HepG2 (cell line): ENCODE measurements at regions not wholly inside any gene's neighbourhood (a gene's known extent, or its start where the extent isn't known, plus 50 kb on each side); places are given as distances from the start of the nearest gene placed in this dataset.

Experiments used
- ATAC-seq: fragments of 200-7000 bp; cut with Tn5 transposase; 3 replicates; pipeline ENCODE4 v1.9.1; 2020; ENCODE audit warnings: mild to moderate bottlenecking, moderate library complexity
- BruUV-seq: library from RNA; stranded (reverse); fragments of 400-500 nt; replicated peaks from 2 replicates; lab custom pipeline; 2021; lab: Mats Ljungman, UMichigan
- CTCF ChIA-PET: fragments of 300-600 bp; formaldehyde crosslinking; extraction: SDS; loops from one replicate; lab custom pipeline; 2021; ENCODE audit warnings: low total read pairs, inconsistent platforms, low intra/inter-chr PET ratio; lab: Yijun Ruan, JAX
- POLR2A ChIA-PET: fragments of 350-600 bp; sonication (Branson Sonifier 250); formaldehyde crosslinking; loops from one replicate; lab custom pipeline; 2020; ENCODE audit warnings: antibody characterized with exemption, inconsistent platforms; lab: Yijun Ruan, JAX
- DNase-seq: peaks from one replicate; pipeline ENCODE4 v3.0.0-alpha.2; 2015; ENCODE audit warnings: low spot score
- FAIRE-seq: peaks from 3 replicates; lab custom pipeline; 2011; peaks lifted over from hg19 to GRCh38; lab: Jason Lieb, UNC
- H2AFZ ChIP-seq: one replicate; pipeline ENCODE4 v1.6.1; 2011; ENCODE audit warnings: low read length, inconsistent platforms
- H3K27ac ChIP-seq: fragments of 300-600 bp; 3 replicates; pipeline ENCODE4 v1.8.0; 2011; ENCODE audit warnings: mixed run types, mild to moderate bottlenecking, mixed read lengths, low read length, inconsistent platforms; ENCODE audit not compliant: insufficient read depth; ENCODE audit errors: extremely low read length
- H3K27me3 ChIP-seq, 2 experiments: fragments of 200-600 bp in 1 of 2; 2 replicates in 1 of 2; 3 replicates in 1 of 2; pipeline versions ENCODE4 v1.6.0 to v1.8.0; 2011; ENCODE audit warnings: low read length in 2 of 2, mild to moderate bottlenecking in 2 of 2, moderate library complexity in 2 of 2, inconsistent platforms in 1 of 2; ENCODE audit not compliant: insufficient read depth in 2 of 2, control insufficient read depth in 1 of 2
- H3K36me3 ChIP-seq, 2 experiments: fragments of 200-600 bp in 1 of 2; replicated peaks in 1 of 2; 2 replicates in 1 of 2; 3 replicates in 1 of 2; pipeline versions ENCODE4 v1.5.1 to v1.8.0; 2011; ENCODE audit warnings: low read length in 2 of 2, inconsistent platforms in 1 of 2; ENCODE audit not compliant: insufficient read depth in 2 of 2, control insufficient read depth in 1 of 2
- H3K4me1 ChIP-seq: 2 replicates; pipeline ENCODE4 v1.5.1; 2012; ENCODE audit warnings: low read length, inconsistent platforms; ENCODE audit not compliant: insufficient read depth
- H3K4me2 ChIP-seq: 2 replicates; pipeline ENCODE4 v1.6.0; 2011; ENCODE audit warnings: low read depth, low read length, inconsistent platforms
- H3K4me3 ChIP-seq, 3 experiments: fragments of 200-600 bp in 1 of 3; sonication (generic), shearing (Covaris generic) in 1 of 3; replicated peaks in 1 of 3; 2 replicates each; pipeline ENCODE4 v1.5.1; 2011 to 2016; ENCODE audit warnings: low read length in 3 of 3, inconsistent platforms in 2 of 3, low read depth in 2 of 3, mild to moderate bottlenecking in 2 of 3, control low read depth in 1 of 3, mixed read lengths in 1 of 3; ENCODE audit not compliant: insufficient read depth in 1 of 3
- H3K79me2 ChIP-seq: one replicate; pipeline ENCODE4 v1.6.1; 2011; ENCODE audit warnings: low read length, inconsistent platforms; ENCODE audit not compliant: insufficient read depth
- H3K9ac ChIP-seq: 2 replicates; pipeline ENCODE4 v1.6.0; 2011; ENCODE audit warnings: mild to moderate bottlenecking, low read depth, low read length, inconsistent platforms; ENCODE audit not compliant: insufficient read depth
- H3K9me3 ChIP-seq: 2 replicates; pipeline ENCODE4 v1.5.1; 2012; ENCODE audit warnings: mild to moderate bottlenecking, low read length
- H4K20me1 ChIP-seq: 2 replicates; pipeline ENCODE4 v1.6.0; 2011; ENCODE audit warnings: inconsistent platforms, mild to moderate bottlenecking, low read length, moderate library complexity; ENCODE audit not compliant: insufficient read depth
- ELF3 ChIP-seq: IDR thresholded peaks from 2 replicates; pipeline ENCODE4 v1.6.1; 2016; ENCODE audit warnings: missing genetic modification reagents, missing compliant biosample characterization
- KDM3A ChIP-seq: IDR thresholded peaks from 2 replicates; pipeline ENCODE4 v1.6.1; 2018; ENCODE audit warnings: low read depth, missing compliant biosample characterization
- NAIF1 ChIP-seq: sonication (generic); formaldehyde crosslinking; IDR thresholded peaks from 2 replicates; pipeline ENCODE4 v1.5.0; 2020; ENCODE audit warnings: mild to moderate bottlenecking, missing genetic modification reagents, borderline replicate concordance
- RBM39 ChIP-seq: fragments of 200-400 bp; formaldehyde crosslinking; IDR thresholded peaks from one replicate; pipeline ENCODE4 v1.6.1; 2018; ENCODE audit warnings: antibody characterized with exemption, mild to moderate bottlenecking, low read depth, low read length; ENCODE audit not compliant: poor library complexity, severe bottlenecking
- SNRNP70 ChIP-seq: fragments of 200-400 bp; formaldehyde crosslinking; IDR thresholded peaks from 2 replicates; pipeline ENCODE4 v1.6.1; 2017; ENCODE audit warnings: mild to moderate bottlenecking, low read depth, low read length, moderate library complexity
- SSRP1 ChIP-seq: IDR thresholded peaks from 2 replicates; pipeline ENCODE4 v1.6.1; 2016; ENCODE audit warnings: control low read depth
- ZFY ChIP-seq: sonication (generic); formaldehyde crosslinking; IDR thresholded peaks from 2 replicates; pipeline ENCODE4 v1.4.0; 2020; ENCODE audit warnings: missing genetic modification reagents
- ZMAT3 ChIP-seq: sonication (generic); formaldehyde crosslinking; conservative IDR thresholded peaks from 2 replicates; pipeline ENCODE4 v1.7.0; 2021; ENCODE audit warnings: missing genetic modification reagents
- ZMYM3 ChIP-seq: sonication (generic); formaldehyde crosslinking; IDR thresholded peaks from 2 replicates; pipeline ENCODE4 v1.5.1; 2020; ENCODE audit warnings: mild to moderate bottlenecking, missing genetic modification reagents
- ZNF337 ChIP-seq: sonication (generic); formaldehyde crosslinking; IDR thresholded peaks from 2 replicates; pipeline ENCODE4 v1.5.1; 2020; ENCODE audit warnings: missing genetic modification reagents, low read depth, mild to moderate bottlenecking, borderline replicate concordance
- ZSCAN30 ChIP-seq: sonication (generic); formaldehyde crosslinking; IDR thresholded peaks from 2 replicates; pipeline ENCODE4 v1.5.0; 2020; ENCODE audit warnings: mild to moderate bottlenecking, missing genetic modification reagents
- in situ Hi-C: cut with HindIII; loops from 2 replicates; pipeline ENCODE4 v1.10.0; 2017; ENCODE audit warnings: low pct_unique_long_range_greater_than_20kb; ENCODE audit not compliant: extremely low pct_ligation_motif_present
- intact Hi-C: fragments of 100-400 bp; cut with micrococcal nuclease; formaldehyde crosslinking; loops from one replicate; pipeline ENCODE4 v1.10.0; 2022; ENCODE audit not compliant: unreplicated experiment
- TF ChIP-seq, protein P1 (sequence below): sonication (generic); formaldehyde crosslinking; conservative IDR thresholded peaks from 2 replicates; pipeline ENCODE4 v1.4.0; 2020; ENCODE audit warnings: mild to moderate bottlenecking, missing genetic modification reagents, moderate library complexity
- TF ChIP-seq, protein P2 (sequence below): sonication (generic); formaldehyde crosslinking; conservative IDR thresholded peaks from 2 replicates; pipeline ENCODE4 v1.4.0; 2020; ENCODE audit warnings: missing genetic modification reagents
- TF ChIP-seq, protein P3 (sequence below): sonication (generic); formaldehyde crosslinking; IDR thresholded peaks from 2 replicates; pipeline ENCODE4 v1.5.0; 2020; ENCODE audit warnings: missing genetic modification reagents
- TF ChIP-seq, protein P4 (sequence below): sonication (generic); formaldehyde crosslinking; IDR thresholded peaks from 2 replicates; pipeline ENCODE4 v1.4.0; 2020; ENCODE audit warnings: missing genetic modification reagents, mild to moderate bottlenecking, borderline replicate concordance

DNA sequence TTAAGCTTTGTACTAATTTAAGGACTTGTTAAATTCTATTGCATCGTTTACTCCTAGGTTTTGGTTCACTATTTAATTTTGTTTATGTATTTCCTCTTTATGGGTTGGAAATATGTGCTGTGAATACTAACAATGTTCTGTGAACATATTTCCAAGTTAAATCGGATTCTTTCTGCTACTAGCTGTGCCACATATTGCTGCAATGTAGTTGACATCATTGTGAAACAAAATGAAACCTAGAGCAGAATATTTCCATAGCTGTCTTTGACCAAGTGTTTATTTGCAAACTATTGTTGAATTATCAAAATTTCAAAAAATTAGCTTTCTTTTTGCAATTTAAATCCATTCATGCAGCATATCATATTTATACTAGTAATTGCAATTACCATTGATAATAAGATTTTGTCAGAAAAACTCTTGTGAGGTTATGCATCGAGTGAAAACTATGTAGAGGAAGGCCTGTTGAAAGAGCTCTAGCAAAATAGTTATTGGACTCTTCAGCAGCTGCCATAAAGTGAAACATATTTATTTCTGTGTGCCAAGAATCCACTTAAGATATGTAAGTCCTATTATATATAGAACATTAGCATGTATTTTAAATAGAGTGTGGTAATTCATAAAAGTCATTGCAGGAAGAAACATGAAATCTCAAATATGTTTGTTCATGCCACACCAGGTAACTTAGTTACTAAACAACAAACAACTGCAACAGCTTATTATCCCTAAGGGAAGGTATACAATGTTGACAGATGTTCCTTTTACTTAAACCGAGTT, 575.1 kb downstream of the SLITRK6 start (continued):
- TF ChIP-seq, protein P1, sequence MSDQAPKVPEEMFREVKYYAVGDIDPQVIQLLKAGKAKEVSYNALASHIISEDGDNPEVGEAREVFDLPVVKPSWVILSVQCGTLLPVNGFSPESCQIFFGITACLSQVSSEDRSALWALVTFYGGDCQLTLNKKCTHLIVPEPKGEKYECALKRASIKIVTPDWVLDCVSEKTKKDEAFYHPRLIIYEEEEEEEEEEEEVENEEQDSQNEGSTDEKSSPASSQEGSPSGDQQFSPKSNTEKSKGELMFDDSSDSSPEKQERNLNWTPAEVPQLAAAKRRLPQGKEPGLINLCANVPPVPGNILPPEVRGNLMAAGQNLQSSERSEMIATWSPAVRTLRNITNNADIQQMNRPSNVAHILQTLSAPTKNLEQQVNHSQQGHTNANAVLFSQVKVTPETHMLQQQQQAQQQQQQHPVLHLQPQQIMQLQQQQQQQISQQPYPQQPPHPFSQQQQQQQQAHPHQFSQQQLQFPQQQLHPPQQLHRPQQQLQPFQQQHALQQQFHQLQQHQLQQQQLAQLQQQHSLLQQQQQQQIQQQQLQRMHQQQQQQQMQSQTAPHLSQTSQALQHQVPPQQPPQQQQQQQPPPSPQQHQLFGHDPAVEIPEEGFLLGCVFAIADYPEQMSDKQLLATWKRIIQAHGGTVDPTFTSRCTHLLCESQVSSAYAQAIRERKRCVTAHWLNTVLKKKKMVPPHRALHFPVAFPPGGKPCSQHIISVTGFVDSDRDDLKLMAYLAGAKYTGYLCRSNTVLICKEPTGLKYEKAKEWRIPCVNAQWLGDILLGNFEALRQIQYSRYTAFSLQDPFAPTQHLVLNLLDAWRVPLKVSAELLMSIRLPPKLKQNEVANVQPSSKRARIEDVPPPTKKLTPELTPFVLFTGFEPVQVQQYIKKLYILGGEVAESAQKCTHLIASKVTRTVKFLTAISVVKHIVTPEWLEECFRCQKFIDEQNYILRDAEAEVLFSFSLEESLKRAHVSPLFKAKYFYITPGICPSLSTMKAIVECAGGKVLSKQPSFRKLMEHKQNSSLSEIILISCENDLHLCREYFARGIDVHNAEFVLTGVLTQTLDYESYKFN (CRISPR knock-in tag): no peak
- no peak for TF ChIP-seq SNRNP70
- TF ChIP-seq KDM3A (CRISPR knock-in tag): no peak
- TF ChIP-seq ZSCAN30 (CRISPR knock-in tag): no peak

DNA sequence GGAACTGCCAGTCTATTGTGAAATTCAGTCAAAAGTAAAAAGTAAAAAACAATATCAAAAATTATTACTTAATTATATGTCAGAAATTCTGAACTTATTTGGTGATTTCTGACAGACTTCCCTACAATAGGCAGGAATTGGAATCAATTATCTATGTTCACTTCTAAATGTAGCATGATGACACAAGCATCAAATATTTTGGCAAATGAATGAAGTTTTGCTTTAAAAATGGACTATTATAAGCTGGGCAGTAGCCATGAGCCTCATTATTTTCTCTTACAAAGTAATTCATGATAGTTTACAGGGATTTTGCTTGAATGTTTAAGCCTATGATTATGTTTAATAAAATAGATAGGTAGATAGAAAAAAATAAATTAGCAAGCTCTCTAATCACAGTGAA, 582.6 kb downstream of the SLITRK6 start:
- no peaks in the 10 kb centered on the region for H4K20me1 ChIP-seq
- DNase-seq: no peak
- H3K9ac ChIP-seq: no peak overlapping the region
- no peak for ATAC-seq
- no peak overlapping the region for H3K27ac ChIP-seq
- peaks cover 4% of the 10 kb centered on the region; the same call in 1 of the 2 replicates for H3K9me3 ChIP-seq
- no peaks in the 10 kb centered on the region for H3K79me2 ChIP-seq
- no peak overlapping the region for H2AFZ ChIP-seq
- no peak for FAIRE-seq
- no peak overlapping the region for H3K4me2 ChIP-seq
- intact Hi-C loops (no loop called here), in situ Hi-C loops (no loop called here)
- H3K36me3 ChIP-seq: no peaks in the 10 kb centered on the region
- ChIA-PET POLR2A (no interaction called here), CTCF (no interaction called here)
- no peaks in the 10 kb centered on the region for H3K4me1 ChIP-seq
- no peak overlapping the region for H3K4me3 ChIP-seq
- no TSS peak for BruUV-seq
- no peaks in the 10 kb centered on the region for H3K27me3 ChIP-seq
- no peak for TF ChIP-seq ZNF337 (CRISPR knock-in tag)
- TF ChIP-seq SSRP1 (CRISPR knock-in tag): no peak
- TF ChIP-seq, protein P2, sequence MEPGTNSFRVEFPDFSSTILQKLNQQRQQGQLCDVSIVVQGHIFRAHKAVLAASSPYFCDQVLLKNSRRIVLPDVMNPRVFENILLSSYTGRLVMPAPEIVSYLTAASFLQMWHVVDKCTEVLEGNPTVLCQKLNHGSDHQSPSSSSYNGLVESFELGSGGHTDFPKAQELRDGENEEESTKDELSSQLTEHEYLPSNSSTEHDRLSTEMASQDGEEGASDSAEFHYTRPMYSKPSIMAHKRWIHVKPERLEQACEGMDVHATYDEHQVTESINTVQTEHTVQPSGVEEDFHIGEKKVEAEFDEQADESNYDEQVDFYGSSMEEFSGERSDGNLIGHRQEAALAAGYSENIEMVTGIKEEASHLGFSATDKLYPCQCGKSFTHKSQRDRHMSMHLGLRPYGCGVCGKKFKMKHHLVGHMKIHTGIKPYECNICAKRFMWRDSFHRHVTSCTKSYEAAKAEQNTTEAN (CRISPR knock-in tag): no peak
- TF ChIP-seq, protein P3, sequence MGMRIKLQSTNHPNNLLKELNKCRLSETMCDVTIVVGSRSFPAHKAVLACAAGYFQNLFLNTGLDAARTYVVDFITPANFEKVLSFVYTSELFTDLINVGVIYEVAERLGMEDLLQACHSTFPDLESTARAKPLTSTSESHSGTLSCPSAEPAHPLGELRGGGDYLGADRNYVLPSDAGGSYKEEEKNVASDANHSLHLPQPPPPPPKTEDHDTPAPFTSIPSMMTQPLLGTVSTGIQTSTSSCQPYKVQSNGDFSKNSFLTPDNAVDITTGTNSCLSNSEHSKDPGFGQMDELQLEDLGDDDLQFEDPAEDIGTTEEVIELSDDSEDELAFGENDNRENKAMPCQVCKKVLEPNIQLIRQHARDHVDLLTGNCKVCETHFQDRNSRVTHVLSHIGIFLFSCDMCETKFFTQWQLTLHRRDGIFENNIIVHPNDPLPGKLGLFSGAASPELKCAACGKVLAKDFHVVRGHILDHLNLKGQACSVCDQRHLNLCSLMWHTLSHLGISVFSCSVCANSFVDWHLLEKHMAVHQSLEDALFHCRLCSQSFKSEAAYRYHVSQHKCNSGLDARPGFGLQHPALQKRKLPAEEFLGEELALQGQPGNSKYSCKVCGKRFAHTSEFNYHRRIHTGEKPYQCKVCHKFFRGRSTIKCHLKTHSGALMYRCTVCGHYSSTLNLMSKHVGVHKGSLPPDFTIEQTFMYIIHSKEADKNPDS (CRISPR knock-in tag): no peak
- TF ChIP-seq NAIF1 (CRISPR knock-in tag): no peak
- TF ChIP-seq ZMAT3 (CRISPR knock-in tag): no peak
- no peak for TF ChIP-seq ZMYM3
- TF ChIP-seq RBM39: no peak
- no peak for TF ChIP-seq ELF3 (CRISPR knock-in tag)
- TF ChIP-seq, protein P4, sequence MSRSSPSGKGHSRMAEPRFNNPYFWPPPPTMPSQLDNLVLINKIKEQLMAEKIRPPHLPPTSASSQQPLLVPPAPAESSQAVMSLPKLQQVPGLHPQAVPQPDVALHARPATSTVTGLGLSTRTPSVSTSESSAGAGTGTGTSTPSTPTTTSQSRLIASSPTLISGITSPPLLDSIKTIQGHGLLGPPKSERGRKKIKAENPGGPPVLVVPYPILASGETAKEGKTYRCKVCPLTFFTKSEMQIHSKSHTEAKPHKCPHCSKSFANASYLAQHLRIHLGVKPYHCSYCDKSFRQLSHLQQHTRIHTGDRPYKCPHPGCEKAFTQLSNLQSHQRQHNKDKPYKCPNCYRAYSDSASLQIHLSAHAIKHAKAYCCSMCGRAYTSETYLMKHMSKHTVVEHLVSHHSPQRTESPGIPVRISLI (CRISPR knock-in tag): no peak
- TF ChIP-seq ZFY (CRISPR knock-in tag): no peak
